Suppressor macrophage treated with lipopolysaccharide for 1 hour (primary cell): ENCODE measurements at regions not wholly inside any gene's neighbourhood (a gene's known extent, or its start where the extent isn't known, plus 50 kb on each side); places are given as distances from the start of the nearest gene placed in this dataset.
"Not testable (repeated sequence)": the region's sequence is repeated elsewhere in the genome, so short reads cannot be mapped to it uniquely, and the experiment has no call there.

Experiments used
- DNase-seq, 3 donors: peaks; one replicate each; pipeline ENCODE4 v3.0.0-alpha.2; 2020 to 2022

- DNase-seq: no peak
Observed at GRCh38 chr2:142571934-142572333, 305.5 kb upstream of the KYNU start.

GRCh38 chr2:142562900-142563299 lies 314.6 kb upstream of the KYNU start:
- DNase-seq: no peak

- no peak for DNase-seq
Observed at GRCh38 chr2:142561656-142562055, 315.8 kb upstream of the KYNU start.

- DNase-seq: no peak
Observed at GRCh38 chr2:142557391-142557790, 320.1 kb upstream of the KYNU start.

GRCh38 chr2:142545999-142546398 lies 331.5 kb upstream of the KYNU start:
- not testable (repeated sequence) for DNase-seq

GRCh38 chr2:142545036-142545435 lies 332.4 kb upstream of the KYNU start:
- DNase-seq: no peak

- DNase-seq: no peak
Observed at GRCh38 chr2:142544173-142544572, 333.3 kb upstream of the KYNU start.

GRCh38 chr2:142542431-142542910 lies 335.0 kb upstream of the KYNU start:
- DNase-seq: no peak

- no peak for DNase-seq
Observed at GRCh38 chr2:142536966-142537365, 340.5 kb upstream of the KYNU start.

- DNase-seq: no peak
Observed at GRCh38 chr2:142536492-142536891, 341.0 kb upstream of the KYNU start.

GRCh38 chr2:142535311-142535710 lies 342.2 kb upstream of the KYNU start:
- DNase-seq: no peak

- peak in 1 of 3 donors; percentile 5 for DNase-seq
Observed at GRCh38 chr2:142533177-142533576, 344.3 kb upstream of the KYNU start.

- no peak for DNase-seq
Observed at GRCh38 chr2:142531377-142531776, 346.1 kb upstream of the KYNU start.

- DNase-seq: no peak
Observed at GRCh38 chr2:142525720-142526119, 351.7 kb upstream of the KYNU start.

GRCh38 chr2:142521492-142521891 lies 356.0 kb upstream of the KYNU start:
- no peak for DNase-seq

- DNase-seq: no peak
Observed at GRCh38 chr2:142515493-142515892, 362.0 kb upstream of the KYNU start.

- DNase-seq: no peak
Observed at GRCh38 chr2:142509401-142509800, 368.1 kb upstream of the KYNU start.

GRCh38 chr2:142504754-142505153 lies 372.7 kb upstream of the KYNU start:
- no peak for DNase-seq

- DNase-seq: no peak
Observed at GRCh38 chr2:142502402-142502801, 371.6 kb upstream of the LRP1B start.

- DNase-seq: no peak
Observed at GRCh38 chr2:142495141-142495540, 364.3 kb upstream of the LRP1B start.

- DNase-seq: not testable (repeated sequence)
Observed at GRCh38 chr2:142489631-142490030, 358.8 kb upstream of the LRP1B start.

GRCh38 chr2:142484111-142484510 lies 353.3 kb upstream of the LRP1B start:
- DNase-seq: no peak

- DNase-seq: no peak
Observed at GRCh38 chr2:142483653-142484052, 352.8 kb upstream of the LRP1B start.

GRCh38 chr2:142478206-142478605 lies 347.4 kb upstream of the LRP1B start:
- DNase-seq: no peak

GRCh38 chr2:142472382-142472781 lies 341.6 kb upstream of the LRP1B start:
- DNase-seq: no peak

- DNase-seq: no peak
Observed at GRCh38 chr2:142467321-142467720, 336.5 kb upstream of the LRP1B start.
